Endothelial cell of umbilical vein (primary cell): ENCODE measurements at regions not wholly inside any gene's neighbourhood (a gene's known extent, or its start where the extent isn't known, plus 50 kb on each side); places are given as distances from the start of the nearest gene placed in this dataset.

Experiments
- BruUV-seq: library from RNA; stranded (reverse); fragments of 400-500 nt; replicated peaks from 2 replicates; lab custom pipeline; 2021; lab: Mats Ljungman, UMichigan
- CTCF ChIA-PET: fragments of 300-600, 350-600 bp; sonication (Branson Sonifier 250); formaldehyde crosslinking; loops from one replicate; lab custom pipeline; 2021; ENCODE audit warnings: antibody characterized with exemption, inconsistent platforms; lab: Charles Lee
- POLR2A ChIA-PET: fragments of 300-600, 350-600 bp; sonication (Branson Sonifier 250); formaldehyde crosslinking; loops from one replicate; lab custom pipeline; 2021; ENCODE audit warnings: antibody characterized with exemption, inconsistent platforms; lab: Charles Lee
- DNase-seq: peaks from one replicate; pipeline ENCODE4 v3.0.0-alpha.2; 2011; ENCODE audit warnings: low read depth, low spot score
- FAIRE-seq: peaks from 2 replicates; lab custom pipeline; 2011; peaks lifted over from hg19 to GRCh38; lab: Jason Lieb, UNC
- H2AFZ ChIP-seq: 2 replicates; pipeline ENCODE4 v1.6.0; 2012; ENCODE audit warnings: low read depth, low read length, control low read depth, inconsistent platforms
- H3K27ac ChIP-seq: 2 replicates; pipeline ENCODE4 v1.5.1; 2011; ENCODE audit warnings: low read depth, mild to moderate bottlenecking, control low read depth, low read length, moderate library complexity; ENCODE audit not compliant: insufficient read depth
- H3K27me3 ChIP-seq, 2 experiments: 2 replicates each; pipeline versions ENCODE4 v1.6.0 to v1.6.1; 2011; ENCODE audit warnings: low read length in 2 of 2, mixed read lengths in 1 of 2; ENCODE audit not compliant: control insufficient read depth in 2 of 2, insufficient read depth in 2 of 2
- H3K36me3 ChIP-seq, 2 experiments: 2 replicates in 1 of 2; 3 replicates in 1 of 2; pipeline ENCODE4 v1.5.1; 2011; ENCODE audit warnings: low read length in 2 of 2, mild to moderate bottlenecking in 1 of 2, moderate library complexity in 1 of 2; ENCODE audit not compliant: control insufficient read depth in 2 of 2, insufficient read depth in 2 of 2; ENCODE audit errors: extremely low read depth in 1 of 2
- H3K4me1 ChIP-seq: 3 replicates; pipeline ENCODE4 v1.5.1; 2011; ENCODE audit warnings: mild to moderate bottlenecking, low read length; ENCODE audit not compliant: control insufficient read depth, insufficient read depth; ENCODE audit errors: extremely low read depth
- H3K4me2 ChIP-seq: 2 replicates; pipeline ENCODE4 v1.6.1; 2011; ENCODE audit warnings: low read length, control low read depth, mixed read lengths; ENCODE audit not compliant: insufficient read depth
- H3K4me3 ChIP-seq, 3 experiments: fragments of 200-600 bp in 1 of 3; sonication (generic), shearing (Covaris generic) in 1 of 3; replicated peaks in 1 of 3; 2 replicates each; pipeline ENCODE4 v1.5.1; 2011 to 2016; ENCODE audit warnings: control low read depth in 3 of 3, low read length in 3 of 3, mild to moderate bottlenecking in 2 of 3, inconsistent platforms in 1 of 3, low read depth in 1 of 3, moderate library complexity in 1 of 3; ENCODE audit not compliant: insufficient read depth in 1 of 3
- H3K79me2 ChIP-seq: 2 replicates; pipeline ENCODE4 v1.6.0; 2012; ENCODE audit warnings: low read length, inconsistent platforms; ENCODE audit not compliant: control insufficient read depth, insufficient read depth
- H3K9ac ChIP-seq: replicated peaks from 2 replicates; pipeline ENCODE3; 2011; ENCODE audit warnings: low read length, control low read depth; ENCODE audit not compliant: insufficient read depth; ENCODE audit errors: extremely low read depth
- H3K9me1 ChIP-seq: replicated peaks from 3 replicates; pipeline ENCODE4 v1.6.0; 2011; ENCODE audit warnings: mild to moderate bottlenecking, low read length; ENCODE audit not compliant: control insufficient read depth, insufficient read depth; ENCODE audit errors: extremely low read depth
- H3K9me3 ChIP-seq: replicated peaks from 2 replicates; pipeline ENCODE4 v1.5.1; 2012; ENCODE audit warnings: low read length, inconsistent platforms; ENCODE audit not compliant: control insufficient read depth, insufficient read depth
- H4K20me1 ChIP-seq: replicated peaks from 2 replicates; pipeline ENCODE3; 2011; ENCODE audit warnings: mild to moderate bottlenecking, low read length; ENCODE audit not compliant: control insufficient read depth, insufficient read depth; ENCODE audit errors: extremely low read depth
- CTCF ChIP-seq, 2 donors: IDR thresholded peaks; 1 replicate in 1 of 2; 2 replicates in 1 of 2; pipeline ENCODE4 v1.5.1; 2011; ENCODE audit warnings: low read length in 2 of 2, mild to moderate bottlenecking in 2 of 2, moderate library complexity in 2 of 2, control low read depth in 1 of 2, inconsistent platforms in 1 of 2, low read depth in 1 of 2; ENCODE audit not compliant: insufficient read depth in 1 of 2; ENCODE audit errors: extremely low read depth in 1 of 2
- EZH2 ChIP-seq: IDR thresholded peaks from 2 replicates; pipeline ENCODE4 v1.6.1; 2012; ENCODE audit warnings: borderline replicate concordance, low read depth, mild to moderate bottlenecking, moderate library complexity, low read length, inconsistent platforms; ENCODE audit not compliant: severe bottlenecking
- FOS ChIP-seq: IDR thresholded peaks from 2 replicates; pipeline ENCODE4 v1.6.1; 2011; ENCODE audit warnings: mild to moderate bottlenecking, low read length, moderate library complexity, borderline replicate concordance; ENCODE audit not compliant: insufficient read depth
- GATA2 ChIP-seq: IDR thresholded peaks from 2 replicates; pipeline ENCODE4 v1.7.0; 2011; ENCODE audit warnings: low read depth, mild to moderate bottlenecking, moderate library complexity, mixed read lengths, low read length; ENCODE audit not compliant: insufficient read length, insufficient read depth
- JUN ChIP-seq: IDR thresholded peaks from 2 replicates; pipeline ENCODE4 v1.6.1; 2011; ENCODE audit warnings: borderline replicate concordance, low read depth; ENCODE audit not compliant: insufficient read length, insufficient read depth
- MYC ChIP-seq: IDR thresholded peaks from one replicate; pipeline ENCODE4 v1.6.1; 2011; ENCODE audit warnings: mild to moderate bottlenecking, low read depth, low read length
- POLR2A ChIP-seq: IDR thresholded peaks from 2 replicates; pipeline ENCODE4 v1.6.1; 2012; ENCODE audit warnings: low read depth, mild to moderate bottlenecking, control low read depth, low read length
- POLR2AphosphoS5 ChIP-seq: IDR thresholded peaks from 2 replicates; pipeline ENCODE4 v1.6.1; 2012; ENCODE audit warnings: low read depth, mild to moderate bottlenecking, control low read depth, low read length, moderate library complexity; ENCODE audit not compliant: insufficient read depth
- dilution Hi-C: fragments of 300-500 bp; cut with MboI; formaldehyde crosslinking; loops from one replicate; pipeline ENCODE4 v1.15.0; 2019; ENCODE audit warnings: low sequenced_read_pairs; ENCODE audit not compliant: extremely low pct_ligation_motif_present
- intact Hi-C: fragments of 100-400 bp; cut with micrococcal nuclease; formaldehyde crosslinking; loops from one replicate; pipeline ENCODE4 v1.10.0; 2022
- TF ChIP-seq, protein P1 (sequence below): IDR thresholded peaks from 2 replicates; pipeline ENCODE4 v1.6.1; 2011; ENCODE audit not compliant: insufficient read depth, insufficient read length

- BruUV-seq, result no TSS peak
- TF ChIP-seq JUN (no peak), EZH2 (no peak), GATA2 (no peak)
- dilution Hi-C loops, result no loop called here
- Histone ChIP-seq H2AFZ (no peak overlapping the region), H3K4me2 (no peak overlapping the region), H3K79me2 (no peaks in the 10 kb centered on the region), H3K4me1 (no peaks in the 10 kb centered on the region), H3K27me3 (peaks cover 0 to 2% of the 10 kb centered on the region in 2 experiments), H3K27ac (no peak overlapping the region), H3K36me3 (no peaks in the 10 kb centered on the region), H3K9me3 (no peaks in the 10 kb centered on the region), H4K20me1 (no peaks in the 10 kb centered on the region), H3K9me1 (no peaks in the 10 kb centered on the region), H3K4me3 (no peak overlapping the region), H3K9ac (no peak overlapping the region)
- no peak for FAIRE-seq
- ChIA-PET CTCF (no interaction called here), POLR2A (no interaction called here)
- no peak for DNase-seq
- intact Hi-C loops, result no loop called here
Measured at GRCh38 chr2:236901956-236902355, 183.7 kb upstream of the COPS8 start.

DNA sequence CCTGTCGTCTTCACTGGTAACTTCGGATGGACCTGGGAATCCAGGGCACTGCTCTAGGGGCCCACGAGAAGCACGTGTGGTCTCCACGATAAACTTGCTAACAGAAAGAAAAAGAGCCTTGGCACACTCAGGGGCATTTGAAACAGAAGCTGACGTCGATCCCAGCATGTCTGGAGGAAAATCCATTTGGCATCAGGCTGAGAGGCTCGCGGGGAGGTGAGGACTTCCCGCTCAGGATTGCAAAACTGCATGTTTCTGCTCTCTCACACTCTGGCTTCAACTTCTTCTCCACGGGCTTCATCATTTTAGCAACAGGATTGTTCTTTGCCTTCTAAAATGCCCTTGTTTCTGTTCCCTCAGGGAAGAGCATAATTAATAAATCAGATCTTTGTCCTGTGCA is 181.7 kb upstream of the COPS8 start:
- POLR2A ChIA-PET, result no interaction called here
- BruUV-seq, result no TSS peak

More for the DNA sequence above, 181.7 kb upstream of the COPS8 start:
- intact Hi-C loops, result no loop called here
- H3K4me1 ChIP-seq, result no peaks in the 10 kb centered on the region
- FAIRE-seq (no peak), DNase-seq (no peak)
- no peak overlapping the region for H3K9ac ChIP-seq
- H3K9me3 ChIP-seq, result no peaks in the 10 kb centered on the region
- no peak overlapping the region for H2AFZ ChIP-seq
- no peak for TF ChIP-seq EZH2
- TF ChIP-seq GATA2, result no peak
- no peak for TF ChIP-seq MYC
- no peak for TF ChIP-seq CTCF (IDR thresholded peaks at IDR 0.05; ENCODE audit: extremely low read depth in 1 of 2, insufficient read depth in 1 of 2, low read depth in 1 of 2, low read length in 2 of 2)
- TF ChIP-seq FOS, result no peak
- no peak for TF ChIP-seq JUN
- TF ChIP-seq, protein P1, sequence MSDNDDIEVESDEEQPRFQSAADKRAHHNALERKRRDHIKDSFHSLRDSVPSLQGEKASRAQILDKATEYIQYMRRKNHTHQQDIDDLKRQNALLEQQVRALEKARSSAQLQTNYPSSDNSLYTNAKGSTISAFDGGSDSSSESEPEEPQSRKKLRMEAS, result no peak
- TF ChIP-seq POLR2AphosphoS5, result no peak
- no peak for TF ChIP-seq POLR2A
- H3K4me2 ChIP-seq, result no peak overlapping the region
- H3K27me3 ChIP-seq, result peaks cover 0 to 2% of the 10 kb centered on the region in 2 experiments
- H4K20me1 ChIP-seq, result no peaks in the 10 kb centered on the region
- H3K27ac ChIP-seq, result no peak overlapping the region
- CTCF ChIA-PET, result no interaction called here
- H3K4me3 ChIP-seq, result no peak overlapping the region
- H3K36me3 ChIP-seq, result no peaks in the 10 kb centered on the region
- no peaks in the 10 kb centered on the region for H3K9me1 ChIP-seq
- no peaks in the 10 kb centered on the region for H3K79me2 ChIP-seq
- dilution Hi-C loops, result no loop called here
